ENCODE measurements at regions not wholly inside any gene's neighbourhood (a gene's known extent, or its start where the extent isn't known, plus 50 kb on each side); places are given as distances from the start of the nearest gene placed in this dataset.

GRCh38 chr6:131400779-131401496 lies 172.1 kb upstream of the ARG1 start:
- Histone ChIP-seq H3K36me3 (ENCODE audit: control insufficient read depth, insufficient read depth, low read length) (no peaks in the 10 kb centered on the region), H3K27me3 (replicated peaks; ENCODE audit: control insufficient read depth, insufficient read depth, low read length) (no peaks in the 10 kb centered on the region), H3K4me3 (replicated peaks; ENCODE audit: low read depth, low read length) (no peak overlapping the region)
- TF ChIP-seq, protein P1, sequence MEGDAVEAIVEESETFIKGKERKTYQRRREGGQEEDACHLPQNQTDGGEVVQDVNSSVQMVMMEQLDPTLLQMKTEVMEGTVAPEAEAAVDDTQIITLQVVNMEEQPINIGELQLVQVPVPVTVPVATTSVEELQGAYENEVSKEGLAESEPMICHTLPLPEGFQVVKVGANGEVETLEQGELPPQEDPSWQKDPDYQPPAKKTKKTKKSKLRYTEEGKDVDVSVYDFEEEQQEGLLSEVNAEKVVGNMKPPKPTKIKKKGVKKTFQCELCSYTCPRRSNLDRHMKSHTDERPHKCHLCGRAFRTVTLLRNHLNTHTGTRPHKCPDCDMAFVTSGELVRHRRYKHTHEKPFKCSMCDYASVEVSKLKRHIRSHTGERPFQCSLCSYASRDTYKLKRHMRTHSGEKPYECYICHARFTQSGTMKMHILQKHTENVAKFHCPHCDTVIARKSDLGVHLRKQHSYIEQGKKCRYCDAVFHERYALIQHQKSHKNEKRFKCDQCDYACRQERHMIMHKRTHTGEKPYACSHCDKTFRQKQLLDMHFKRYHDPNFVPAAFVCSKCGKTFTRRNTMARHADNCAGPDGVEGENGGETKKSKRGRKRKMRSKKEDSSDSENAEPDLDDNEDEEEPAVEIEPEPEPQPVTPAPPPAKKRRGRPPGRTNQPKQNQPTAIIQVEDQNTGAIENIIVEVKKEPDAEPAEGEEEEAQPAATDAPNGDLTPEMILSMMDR (IDR thresholded peaks at IDR 0.05; ENCODE audit: insufficient read depth, low read length, poor library complexity, severe bottlenecking): no peak
- DNase-seq (ENCODE audit: extremely low read depth, insufficient read length): no peak

GRCh38 chr6:131408811-131409210 lies 164.2 kb upstream of the ARG1 start:
- no peak overlapping the region for H3K4me3 ChIP-seq (replicated peaks; ENCODE audit: low read depth, low read length)
- H3K27me3 ChIP-seq (replicated peaks; ENCODE audit: control insufficient read depth, insufficient read depth, low read length): no peaks in the 10 kb centered on the region
- no peak for DNase-seq (ENCODE audit: extremely low read depth, insufficient read length)
- TF ChIP-seq, protein P1 (IDR thresholded peaks at IDR 0.05; ENCODE audit: insufficient read depth, low read length, poor library complexity, severe bottlenecking): no peak
- no peaks in the 10 kb centered on the region for H3K36me3 ChIP-seq (ENCODE audit: control insufficient read depth, insufficient read depth, low read length)

DNA sequence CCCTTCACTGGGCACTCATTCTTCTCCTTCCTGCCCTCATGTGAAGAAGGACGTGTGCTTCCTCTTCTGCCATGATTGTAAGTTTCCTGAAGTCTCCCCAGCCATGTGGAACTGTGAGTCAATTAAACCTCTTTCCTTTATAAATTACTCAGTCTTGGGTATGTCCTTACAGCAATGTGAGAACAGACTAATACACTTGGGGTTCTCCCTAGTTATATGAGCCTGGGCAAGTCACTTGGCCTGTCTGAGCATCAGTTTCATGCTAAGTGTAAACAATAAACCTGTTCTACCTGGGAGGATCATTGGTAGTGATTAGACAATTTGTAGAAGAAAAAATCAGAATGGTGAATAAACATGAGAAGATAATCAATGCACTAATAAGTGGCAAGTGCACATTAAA lies 162.2 kb upstream of the ARG1 start:
- DNase-seq (ENCODE audit: extremely low read depth, insufficient read length): no peak
- H3K27me3 ChIP-seq (replicated peaks; ENCODE audit: control insufficient read depth, insufficient read depth, low read length): no peaks in the 10 kb centered on the region
- TF ChIP-seq, protein P1 (IDR thresholded peaks at IDR 0.05; ENCODE audit: insufficient read depth, low read length, poor library complexity, severe bottlenecking): no peak
- no peaks in the 10 kb centered on the region for H3K36me3 ChIP-seq (ENCODE audit: control insufficient read depth, insufficient read depth, low read length)
- H3K4me3 ChIP-seq (replicated peaks; ENCODE audit: low read depth, low read length): no peak overlapping the region

- no peak for DNase-seq (ENCODE audit: extremely low read depth, insufficient read length)
- H3K36me3 ChIP-seq (ENCODE audit: control insufficient read depth, insufficient read depth, low read length): no peaks in the 10 kb centered on the region
- no peak overlapping the region for H3K4me3 ChIP-seq (replicated peaks; ENCODE audit: low read depth, low read length)
- TF ChIP-seq, protein P1 (IDR thresholded peaks at IDR 0.05; ENCODE audit: insufficient read depth, low read length, poor library complexity, severe bottlenecking): no peak
- no peaks in the 10 kb centered on the region for H3K27me3 ChIP-seq (replicated peaks; ENCODE audit: control insufficient read depth, insufficient read depth, low read length)
These were observed 159.8 kb upstream of the ARG1 start for GRCh38 chr6:131412960-131413830.

- H3K36me3 ChIP-seq (ENCODE audit: control insufficient read depth, insufficient read depth, low read length): no peaks in the 10 kb centered on the region
- no peaks in the 10 kb centered on the region for H3K27me3 ChIP-seq (replicated peaks; ENCODE audit: control insufficient read depth, insufficient read depth, low read length)
- DNase-seq (ENCODE audit: extremely low read depth, insufficient read length): no peak
- H3K4me3 ChIP-seq (replicated peaks; ENCODE audit: low read depth, low read length): no peak overlapping the region
- TF ChIP-seq, protein P1 (IDR thresholded peaks at IDR 0.05; ENCODE audit: insufficient read depth, low read length, poor library complexity, severe bottlenecking): no peak
These were observed 159.2 kb upstream of the ARG1 start for GRCh38 chr6:131413831-131414191.
